OCI-LY7 (cell line): ENCODE measurements at regions not wholly inside any gene's neighbourhood (a gene's known extent, or its start where the extent isn't known, plus 50 kb on each side); places are given as distances from the start of the nearest gene placed in this dataset.

Experiments used
- CTCF ChIP-seq: fragments of 200-600 bp; sonication (generic); conservative IDR thresholded peaks from 2 replicates; pipeline ENCODE4 v1.5.1; 2014; ENCODE audit warnings: mild to moderate bottlenecking, antibody characterized with exemption, low read length, moderate library complexity, mixed read lengths
- EZH2phosphoT487 ChIP-seq: fragments of 200-600 bp; sonication (generic); IDR thresholded peaks from 2 replicates; pipeline ENCODE4 v1.6.1; 2018; ENCODE audit warnings: low read depth, borderline replicate concordance, mild to moderate bottlenecking, mixed run types, antibody characterized with exemption, low read length, moderate library complexity, mixed read lengths

- no peak for TF ChIP-seq CTCF
- no peak for TF ChIP-seq EZH2phosphoT487
These were observed 171.2 kb upstream of the NWD2 start for GRCh38 chr4:37073226-37073840.
